Choroid plexus epithelial cell (primary cell): ENCODE measurements at regions not wholly inside any gene's neighbourhood (a gene's known extent, or its start where the extent isn't known, plus 50 kb on each side); places are given as distances from the start of the nearest gene placed in this dataset.

Source experiments
- DNase-seq: peaks from one replicate; pipeline ENCODE4 v3.0.0-alpha.2; 2010; ENCODE audit warnings: low read depth
- H3K4me3 ChIP-seq: 2 replicates; pipeline ENCODE4 v1.5.1; 2011; ENCODE audit warnings: low read depth, mild to moderate bottlenecking, control low read depth, low read length, moderate library complexity
- TF ChIP-seq, protein P1 (sequence below): conservative IDR thresholded peaks from 2 replicates; pipeline ENCODE4 v1.5.1; 2011; ENCODE audit warnings: low read depth, mild to moderate bottlenecking, control low read depth, inconsistent platforms, low read length, moderate library complexity

DNA sequence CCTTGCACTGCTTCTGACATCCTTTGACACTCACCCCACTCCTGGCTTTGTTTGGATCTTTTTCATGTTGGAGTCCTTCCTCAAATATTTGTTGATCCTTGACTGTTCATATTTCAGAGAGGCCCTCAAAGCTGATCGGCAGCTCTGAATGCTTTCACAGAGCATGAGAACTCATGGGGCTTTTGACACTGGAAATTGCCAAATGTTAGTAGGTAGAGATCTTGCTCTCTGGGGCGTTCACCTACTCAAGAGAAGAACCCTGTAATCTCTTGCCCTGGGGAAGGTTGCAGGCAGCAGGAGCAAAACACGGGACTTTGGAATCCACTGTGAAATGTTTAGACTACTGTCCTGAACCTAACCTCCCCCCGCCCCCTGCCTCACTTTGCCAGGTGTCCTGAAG is 67.4 kb upstream of the STUM start:
- TF ChIP-seq, protein P1, sequence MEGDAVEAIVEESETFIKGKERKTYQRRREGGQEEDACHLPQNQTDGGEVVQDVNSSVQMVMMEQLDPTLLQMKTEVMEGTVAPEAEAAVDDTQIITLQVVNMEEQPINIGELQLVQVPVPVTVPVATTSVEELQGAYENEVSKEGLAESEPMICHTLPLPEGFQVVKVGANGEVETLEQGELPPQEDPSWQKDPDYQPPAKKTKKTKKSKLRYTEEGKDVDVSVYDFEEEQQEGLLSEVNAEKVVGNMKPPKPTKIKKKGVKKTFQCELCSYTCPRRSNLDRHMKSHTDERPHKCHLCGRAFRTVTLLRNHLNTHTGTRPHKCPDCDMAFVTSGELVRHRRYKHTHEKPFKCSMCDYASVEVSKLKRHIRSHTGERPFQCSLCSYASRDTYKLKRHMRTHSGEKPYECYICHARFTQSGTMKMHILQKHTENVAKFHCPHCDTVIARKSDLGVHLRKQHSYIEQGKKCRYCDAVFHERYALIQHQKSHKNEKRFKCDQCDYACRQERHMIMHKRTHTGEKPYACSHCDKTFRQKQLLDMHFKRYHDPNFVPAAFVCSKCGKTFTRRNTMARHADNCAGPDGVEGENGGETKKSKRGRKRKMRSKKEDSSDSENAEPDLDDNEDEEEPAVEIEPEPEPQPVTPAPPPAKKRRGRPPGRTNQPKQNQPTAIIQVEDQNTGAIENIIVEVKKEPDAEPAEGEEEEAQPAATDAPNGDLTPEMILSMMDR = no peak
- no peak for DNase-seq

DNA sequence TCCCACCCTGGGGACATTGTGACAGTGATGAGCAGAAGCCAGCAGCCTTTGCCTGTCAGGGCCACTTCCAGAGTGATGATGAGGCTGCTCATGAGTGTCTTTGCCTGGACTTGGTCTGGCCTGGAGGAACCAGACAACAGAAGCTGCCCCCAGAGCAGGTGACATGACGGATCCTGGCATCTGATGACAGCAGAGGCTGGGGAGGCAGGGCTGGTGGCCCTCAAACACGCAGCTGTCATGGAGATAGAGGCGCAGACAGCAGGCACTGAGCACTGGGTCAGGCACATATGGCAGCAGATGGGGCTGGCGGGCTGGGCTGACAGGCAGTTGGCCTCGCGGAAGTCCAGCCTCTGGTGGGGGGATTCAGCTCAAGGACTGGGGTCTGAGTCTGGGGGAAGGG is 66.4 kb upstream of the STUM start:
- TF ChIP-seq, protein P1 = no peak
- DNase-seq = no peak
- H3K4me3 ChIP-seq = no peak overlapping the region

More for the DNA sequence above, 67.4 kb upstream of the STUM start:
- no peak overlapping the region for H3K4me3 ChIP-seq

DNA sequence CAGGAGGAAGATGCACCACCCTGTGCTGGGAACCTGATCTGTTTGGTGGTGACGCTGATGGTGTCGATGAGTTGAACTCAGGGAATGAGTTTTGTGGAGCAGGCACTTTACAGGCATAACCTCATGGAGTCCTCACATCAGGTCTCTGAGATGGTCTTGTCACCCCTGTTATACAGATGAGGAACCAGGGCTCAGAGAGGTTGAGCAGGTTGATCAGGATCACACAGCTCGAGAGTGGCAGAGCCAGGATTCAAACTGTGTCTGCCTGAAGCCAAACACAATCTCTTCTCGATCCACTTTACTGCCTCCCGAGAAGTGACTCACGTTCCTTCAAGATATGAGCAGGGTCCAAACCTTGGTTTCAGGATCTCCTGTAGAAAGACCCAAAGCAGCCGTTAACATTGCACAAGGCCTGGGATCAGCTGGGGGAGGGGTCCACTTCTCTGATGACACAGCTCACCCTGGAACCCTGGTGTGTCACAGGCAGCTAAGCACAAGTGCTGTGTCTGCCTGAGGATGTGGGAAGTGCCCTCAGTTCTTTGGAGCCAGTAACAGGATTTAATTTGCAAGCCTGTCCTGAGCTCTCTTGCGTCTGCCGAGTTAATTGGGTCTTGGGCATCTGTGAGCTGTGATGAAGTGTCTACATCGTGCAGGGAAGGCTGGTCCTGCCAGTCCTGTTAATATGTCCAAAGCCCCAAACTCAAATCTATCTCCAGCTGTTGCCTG is 65.4 kb upstream of the STUM start:
- TF ChIP-seq, protein P1 = no peak
- H3K4me3 ChIP-seq = no peak overlapping the region
- no peak for DNase-seq

DNA sequence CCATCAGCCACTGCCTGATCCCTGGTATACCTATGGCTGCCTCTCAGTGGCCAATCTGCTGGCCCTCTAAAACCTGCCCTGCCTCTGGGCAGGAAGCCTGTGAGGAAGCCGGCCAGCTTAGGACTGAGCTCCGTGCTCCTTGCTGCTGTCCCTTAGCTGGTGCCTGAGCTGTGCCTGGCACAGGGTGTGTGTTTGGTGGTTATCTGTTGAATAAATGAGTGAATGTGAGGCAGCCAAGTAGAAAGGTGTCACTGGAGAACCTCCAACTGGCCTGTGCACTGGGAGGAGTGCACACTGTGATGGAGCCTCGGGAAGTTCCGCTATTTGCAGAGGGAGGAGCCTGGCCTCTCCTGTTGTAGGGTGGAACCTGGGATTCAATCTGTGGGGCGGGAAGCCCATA is 63.4 kb upstream of the STUM start:
- TF ChIP-seq, protein P1 = no peak
- DNase-seq = no peak
- H3K4me3 ChIP-seq = no peak overlapping the region

DNA sequence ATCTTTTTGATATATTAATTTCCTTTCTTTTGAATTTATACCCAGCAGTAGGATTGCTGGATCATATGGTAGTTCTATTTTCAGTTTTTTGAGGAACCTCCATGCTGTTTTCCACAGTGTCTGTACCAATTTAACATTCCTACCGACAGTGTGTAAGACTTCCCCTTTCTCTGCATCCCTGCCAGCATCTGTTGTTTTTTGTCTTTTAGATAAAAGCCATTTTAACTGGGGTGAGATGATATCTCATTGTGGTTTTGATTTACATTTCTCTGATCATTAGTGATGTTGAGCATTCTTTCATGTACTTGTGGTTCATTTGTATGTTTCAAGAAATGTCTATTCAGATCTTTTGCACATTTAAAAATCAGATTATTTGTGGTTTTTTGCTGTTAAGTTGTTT is 62.4 kb upstream of the STUM start:
- no peak for DNase-seq
- no peak overlapping the region for H3K4me3 ChIP-seq
- TF ChIP-seq, protein P1 = no peak

DNA sequence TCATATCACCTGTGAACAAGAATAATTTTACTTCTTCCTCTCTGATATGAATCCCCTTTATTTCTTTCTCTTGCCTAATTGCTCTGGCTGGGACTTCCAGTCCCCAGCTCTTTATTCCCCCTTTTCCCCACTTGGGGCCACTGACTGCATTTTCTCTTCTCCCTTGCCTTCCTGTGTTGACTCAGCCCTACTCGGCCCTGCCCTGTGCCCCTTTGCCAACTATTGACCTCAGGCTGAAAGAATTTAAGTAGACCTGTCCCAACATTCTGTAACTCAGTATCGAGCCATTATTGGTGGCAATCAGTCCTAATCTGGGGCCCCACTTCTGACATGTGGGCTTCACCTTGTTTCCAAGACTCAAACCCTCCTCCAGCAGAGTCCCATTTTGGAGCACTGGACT is 60.6 kb upstream of the STUM start:
- TF ChIP-seq, protein P1 = no peak
- no peak for DNase-seq
- no peak overlapping the region for H3K4me3 ChIP-seq
